Stimulated activated CD4-positive, alpha-beta T cell treated with anti-CD3 and anti-CD28 coated beads, Interleukin-2, amount 100 ng/mL, for 4 hours (primary cell): ENCODE measurements at regions not wholly inside any gene's neighbourhood (a gene's known extent, or its start where the extent isn't known, plus 50 kb on each side); places are given as distances from the start of the nearest gene placed in this dataset.

Source experiments
- DNase-seq: peaks from one replicate; pipeline ENCODE4 v3.0.0-alpha.2; 2020; ENCODE audit warnings: low read depth

DNA sequence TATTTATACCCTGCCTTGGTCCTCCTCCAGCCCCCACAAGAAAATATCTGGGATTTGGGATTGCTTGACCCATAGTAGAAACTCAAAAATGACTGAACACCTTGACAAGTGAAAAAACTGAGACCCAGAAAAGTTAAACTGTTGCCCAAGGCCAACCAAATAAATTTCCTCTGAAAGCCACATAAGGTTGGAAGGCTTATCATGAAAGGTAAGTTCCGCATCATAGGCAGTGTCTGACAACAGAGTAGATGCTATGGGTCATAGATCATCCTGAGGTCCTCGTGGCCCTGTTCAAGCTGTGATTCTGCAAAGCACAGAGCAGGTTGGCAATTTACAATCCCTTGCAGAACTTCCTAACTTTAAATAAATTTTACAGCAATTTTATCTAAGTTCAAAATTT, 140.8 kb upstream of the TSC22D2 start:
- DNase-seq = no peak

GRCh38 chr3:150265305-150265704, 142.8 kb upstream of the TSC22D2 start:
- no peak for DNase-seq

DNA sequence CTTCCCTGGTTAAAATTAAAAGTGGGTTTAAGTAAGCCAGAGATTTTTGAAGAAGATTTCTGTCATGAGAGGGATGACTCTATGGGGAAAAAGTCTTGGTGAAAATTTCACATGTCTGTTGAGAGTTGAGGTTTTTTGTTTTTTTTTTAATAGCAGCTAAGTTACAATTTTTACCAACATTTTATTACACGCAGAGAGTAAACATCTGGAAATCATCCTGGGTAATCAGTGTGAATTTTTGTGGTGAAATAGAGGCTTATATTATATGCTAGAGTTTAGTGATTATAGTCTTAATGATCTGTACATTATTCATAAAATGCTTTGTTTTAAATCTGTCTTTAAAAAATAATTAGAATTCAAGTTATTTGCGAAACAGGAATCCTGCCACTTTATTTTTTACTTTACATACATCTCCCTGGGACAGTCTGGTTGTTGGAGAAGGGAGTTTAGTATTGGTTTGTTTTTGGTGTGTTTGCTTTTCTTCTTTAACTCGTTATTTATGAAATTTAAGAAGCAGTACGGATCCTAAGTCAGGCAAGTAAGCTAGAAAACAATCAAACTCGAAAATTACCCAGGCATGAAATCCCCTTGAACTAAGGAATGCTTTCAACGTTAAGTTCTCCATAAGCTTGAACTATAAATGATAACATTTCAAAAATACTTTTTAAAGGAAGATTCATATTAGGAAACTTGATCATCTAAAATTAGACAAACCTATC, 143.4 kb upstream of the TSC22D2 start:
- no peak for DNase-seq

DNA sequence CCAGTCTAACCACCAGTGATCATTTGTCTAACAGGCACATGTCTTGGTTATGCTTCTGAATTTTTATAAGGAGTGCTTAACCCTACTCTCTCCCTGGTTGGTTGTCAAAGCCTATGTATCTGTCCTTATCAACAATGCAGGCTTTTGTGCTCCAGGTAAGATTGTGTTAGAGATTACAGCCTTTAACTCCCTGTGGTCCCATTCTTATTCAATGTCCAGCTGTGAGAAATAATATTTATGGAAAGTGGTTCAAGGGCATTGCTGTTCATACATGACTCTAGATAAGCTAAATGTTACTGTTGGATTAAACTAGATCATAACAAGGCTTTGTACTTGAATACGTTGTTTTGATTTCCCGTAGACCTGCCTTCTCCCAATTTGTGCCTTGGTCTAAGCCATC, 146.1 kb upstream of the TSC22D2 start:
- DNase-seq = no peak

DNA sequence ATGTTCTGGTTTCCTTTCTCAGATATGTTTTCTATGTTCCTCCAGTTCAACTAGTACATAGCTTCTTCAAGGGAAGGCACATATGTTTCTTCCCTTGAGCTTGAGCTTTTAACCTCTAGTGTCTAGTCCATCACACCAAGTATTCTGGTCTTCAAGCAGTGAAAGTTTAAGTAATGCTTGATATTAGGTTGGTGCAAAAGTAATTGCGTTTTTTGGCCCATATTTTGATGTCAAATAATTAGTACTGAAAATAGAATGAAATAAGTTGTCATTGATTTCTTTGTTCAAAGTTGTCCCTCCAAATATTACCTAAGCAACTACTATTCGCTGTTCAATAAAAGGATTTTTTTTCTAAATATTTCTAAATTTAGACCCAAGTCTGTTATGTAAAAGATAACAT, 146.7 kb upstream of the TSC22D2 start:
- DNase-seq = no peak

DNA sequence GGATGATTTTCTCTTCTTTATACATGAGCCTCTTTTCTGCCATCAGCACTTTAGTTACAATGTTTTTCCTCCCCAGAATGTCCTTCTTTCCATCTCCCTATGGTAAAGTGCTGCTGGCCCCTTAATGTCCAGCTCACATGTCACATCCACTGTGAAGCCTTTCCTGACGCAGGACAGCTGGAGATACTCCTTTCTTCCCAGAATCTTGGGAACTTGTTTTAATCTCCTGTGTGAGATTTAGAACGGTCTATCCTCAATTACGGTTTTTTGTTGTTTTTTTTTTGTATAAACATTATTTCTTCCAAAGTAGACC, 147.7 kb upstream of the TSC22D2 start:
- no peak for DNase-seq

DNA sequence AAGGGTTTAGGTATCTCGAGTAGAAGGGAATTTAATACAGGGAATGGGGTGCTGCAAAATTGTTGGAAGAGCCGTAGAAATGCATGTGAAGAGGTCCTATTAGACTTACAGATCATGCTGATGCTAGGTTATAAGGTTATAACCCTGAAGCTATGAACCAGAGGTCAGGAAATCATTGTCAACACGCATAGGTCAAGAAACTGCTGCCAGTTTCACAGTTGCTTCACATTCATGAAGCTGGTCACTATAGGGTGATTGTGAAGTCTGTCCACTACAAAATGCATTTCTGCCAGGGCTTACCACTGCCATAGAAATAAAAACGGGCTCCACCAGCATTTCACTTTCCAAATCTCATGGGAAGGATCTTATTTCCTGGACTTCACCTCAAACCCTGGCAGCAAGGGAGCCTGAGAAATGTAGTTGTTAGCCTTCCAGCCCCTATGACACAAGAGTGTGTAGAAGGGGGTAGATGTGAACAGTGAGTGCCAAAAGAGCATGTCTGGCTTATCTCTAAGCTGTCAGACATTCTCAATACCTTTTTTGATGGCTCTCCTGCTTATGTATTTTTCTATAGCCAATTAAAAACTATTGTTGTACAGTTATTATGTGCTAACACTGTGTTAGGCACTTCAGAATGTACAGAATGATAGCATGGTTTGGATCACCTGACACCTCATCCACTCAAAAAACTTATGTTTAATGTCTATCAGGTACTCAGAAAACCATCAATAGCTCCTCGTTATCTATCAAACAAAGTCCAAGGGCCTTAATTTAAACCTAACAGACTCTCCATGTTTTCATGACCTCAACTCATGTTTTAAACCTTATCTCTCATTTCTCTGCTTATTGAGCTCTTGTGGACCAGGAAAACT, 148.3 kb upstream of the TSC22D2 start:
- no peak for DNase-seq

DNA sequence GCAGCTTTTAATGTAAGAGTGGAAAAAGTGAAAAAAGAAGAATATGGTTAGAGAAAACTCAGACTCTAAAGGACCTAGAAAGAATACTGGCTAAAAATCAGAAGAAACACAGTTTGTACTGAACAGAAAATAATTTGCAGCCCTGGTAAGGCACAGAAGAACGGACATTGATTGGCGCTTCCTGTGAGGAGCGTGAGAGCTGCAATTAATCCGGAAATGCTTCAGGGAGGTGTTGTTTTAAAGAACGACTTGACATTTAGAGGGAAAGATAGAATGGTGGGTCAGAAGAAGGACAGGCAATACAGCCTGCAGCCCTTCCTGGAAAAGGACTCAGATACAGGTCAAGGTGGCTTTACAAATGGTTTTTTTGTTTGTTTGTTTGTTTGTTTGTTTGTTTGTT, 151.3 kb upstream of the TSC22D2 start:
- no peak for DNase-seq

- DNase-seq = no peak
Observed at GRCh38 chr3:150256318-150256717, 151.8 kb upstream of the TSC22D2 start.

GRCh38 chr3:150255826-150256225, 152.3 kb upstream of the TSC22D2 start:
- no peak for DNase-seq

- no peak for DNase-seq
Observed at GRCh38 chr3:150255413-150255812, 152.7 kb upstream of the TSC22D2 start.

GRCh38 chr3:150254309-150254708, 153.8 kb upstream of the TSC22D2 start:
- no peak for DNase-seq

DNA sequence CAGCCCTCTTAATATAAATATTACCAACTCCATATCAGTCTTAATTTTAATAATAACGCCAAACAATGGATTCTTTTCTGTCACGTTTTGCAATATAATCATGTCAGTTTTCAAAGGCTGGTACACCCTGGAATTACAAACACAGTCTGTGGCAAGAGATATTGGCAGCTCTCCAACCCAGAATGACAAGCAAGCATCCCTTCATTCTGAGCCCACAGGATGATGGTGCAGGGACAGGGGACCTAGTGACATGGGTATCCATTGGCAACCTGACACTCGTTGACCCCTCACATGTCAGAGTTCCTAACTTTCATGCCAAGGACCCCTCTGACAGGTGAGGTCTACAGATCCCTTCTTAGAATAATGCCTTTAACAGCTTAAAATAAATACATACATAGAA, 154.5 kb upstream of the TSC22D2 start:
- DNase-seq = no peak

DNA sequence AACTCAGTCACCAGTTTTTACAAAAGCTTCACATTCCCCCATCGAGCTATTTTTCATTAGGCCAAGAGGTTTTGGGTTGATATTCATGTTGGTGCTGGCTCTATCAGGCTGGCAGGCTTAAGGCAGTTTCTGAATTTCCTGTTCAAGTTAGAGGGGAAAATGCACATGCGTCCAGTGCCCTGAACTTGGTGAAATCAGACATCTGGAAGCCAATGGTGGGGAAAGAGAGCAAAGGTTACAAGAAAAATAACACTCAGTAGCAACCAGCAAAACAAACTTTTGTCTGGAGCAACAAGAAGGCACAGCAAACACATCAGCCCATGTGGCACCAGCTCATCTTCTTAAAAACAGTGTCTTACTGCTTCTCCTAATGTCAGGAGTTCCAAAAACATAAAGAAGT, 155.6 kb upstream of the TSC22D2 start:
- no peak for DNase-seq

GRCh38 chr3:150251187-150252062, 156.7 kb upstream of the TSC22D2 start:
- no peak for DNase-seq

- no peak for DNase-seq
Observed at GRCh38 chr3:150249779-150250470, 158.2 kb upstream of the TSC22D2 start.

GRCh38 chr3:150248888-150249681, 159.0 kb upstream of the TSC22D2 start:
- no peak for DNase-seq

DNA sequence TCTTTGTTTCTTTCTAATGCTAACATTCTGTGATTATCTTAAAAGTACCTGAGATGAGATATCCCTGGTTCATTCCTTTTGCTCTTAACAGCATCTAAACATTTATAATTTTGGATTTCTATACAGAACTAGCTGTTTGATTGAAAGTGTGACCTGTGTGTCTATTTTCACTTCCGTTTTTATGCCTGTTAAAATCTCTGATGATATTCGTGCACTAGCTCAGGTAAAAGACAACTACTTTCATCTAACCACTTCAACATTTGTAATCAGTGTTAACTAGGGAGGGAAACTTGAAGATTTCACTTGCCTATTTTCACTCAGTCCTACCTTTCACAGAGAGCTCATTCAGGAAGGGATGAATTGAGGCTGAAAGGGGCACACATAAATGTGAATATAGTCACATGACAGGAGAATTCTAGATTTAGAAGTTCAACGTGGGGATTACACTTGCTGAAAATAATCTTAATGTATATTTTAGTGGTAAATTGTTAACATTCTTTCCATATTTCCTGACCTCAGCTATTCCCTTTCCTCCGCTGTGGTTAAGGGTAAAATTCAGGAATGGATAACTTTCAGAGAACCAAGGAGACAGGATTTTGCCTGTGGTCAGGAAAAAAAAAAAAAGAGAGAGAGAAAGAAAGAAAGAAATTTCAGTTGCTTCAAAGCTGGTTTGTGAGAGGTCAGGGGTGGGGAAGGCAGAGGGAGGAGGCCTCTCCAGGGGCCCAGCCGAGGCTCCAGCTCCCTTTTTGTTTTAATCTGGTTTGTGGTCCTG, 159.8 kb upstream of the TSC22D2 start:
- no peak for DNase-seq

DNA sequence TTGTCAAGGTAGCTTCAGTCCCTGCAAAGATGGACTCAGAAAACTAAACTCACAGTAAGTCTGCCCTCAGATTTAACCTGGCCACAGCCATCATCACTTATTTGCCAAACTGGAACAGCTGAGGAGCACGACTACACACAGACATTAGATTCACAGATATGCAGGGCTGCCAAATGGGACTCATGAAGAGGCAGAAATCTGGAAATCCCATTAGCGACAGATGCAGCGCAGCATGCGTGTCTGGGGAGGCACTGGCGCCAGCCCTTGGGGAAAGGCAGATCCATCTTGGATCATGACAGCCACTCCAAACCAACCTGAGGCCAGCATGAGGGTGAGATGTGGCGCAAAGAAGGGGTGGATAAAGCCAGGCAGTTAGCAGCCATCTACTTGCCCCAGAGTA, 160.7 kb upstream of the TSC22D2 start:
- DNase-seq = no peak

- no peak for DNase-seq
Observed at GRCh38 chr3:150243466-150243865, 164.6 kb upstream of the TSC22D2 start.
